Activated CD8-positive, alpha-beta T cell treated with anti-CD3 and anti-CD28 coated beads, Interleukin-2, amount 10 ng/mL, durations not matched to agents 7 days and 5 days (primary cell): ENCODE measurements at regions not wholly inside any gene's neighbourhood (a gene's known extent, or its start where the extent isn't known, plus 50 kb on each side); places are given as distances from the start of the nearest gene placed in this dataset.

Experiments used
- ATAC-seq: fragments of 150-1000 bp; cut with Tn5 transposase; one replicate; pipeline ENCODE4 v1.10.0; 2021; ENCODE audit warnings: moderate library complexity
- CTCF ChIA-PET: fragments of 350-600 bp; sonication (Branson Sonifier 250); formaldehyde crosslinking; loops from one replicate; lab custom pipeline; 2021; ENCODE audit warnings: antibody characterized with exemption; lab: Charles Lee
- POLR2A ChIA-PET: fragments of 350-600 bp; sonication (Branson Sonifier 250); formaldehyde crosslinking; loops from one replicate; lab custom pipeline; 2021; ENCODE audit warnings: antibody characterized with exemption; lab: Charles Lee
- DNase-seq: peaks from one replicate; pipeline ENCODE4 v3.0.0-alpha.2; 2020
- H3K27ac Mint-ChIP-seq: one replicate; pipeline ENCODE4 v1.8.0; 2021; ENCODE audit warnings: mild to moderate bottlenecking, mixed read lengths
- H3K27me3 Mint-ChIP-seq: one replicate; pipeline ENCODE4 v1.8.0; 2021; ENCODE audit warnings: low read depth, mixed read lengths
- H3K36me3 Mint-ChIP-seq: one replicate; pipeline ENCODE4 v1.8.0; 2021; ENCODE audit warnings: low read depth, mixed read lengths
- H3K4me1 Mint-ChIP-seq: one replicate; pipeline ENCODE4 v1.8.0; 2021; ENCODE audit warnings: low read depth, mixed read lengths
- H3K4me3 Mint-ChIP-seq: one replicate; pipeline ENCODE4 v1.8.0; 2021; ENCODE audit warnings: mild to moderate bottlenecking, mixed read lengths
- H3K9me3 Mint-ChIP-seq: one replicate; pipeline ENCODE4 v1.8.0; 2022; ENCODE audit warnings: mixed read lengths; ENCODE audit not compliant: insufficient read depth

GRCh38 chr6:113388996-113389395, 468.1 kb upstream of the MARCKS start:
- no peaks in the 10 kb centered on the region for H3K4me1 Mint-ChIP-seq
- POLR2A ChIA-PET = no interaction called here
- no peak overlapping the region for H3K4me3 Mint-ChIP-seq
- no peaks in the 10 kb centered on the region for H3K27me3 Mint-ChIP-seq
- CTCF ChIA-PET = no interaction called here
- H3K9me3 Mint-ChIP-seq = no peaks in the 10 kb centered on the region
- DNase-seq (no peak), ATAC-seq (no peak)
- no peaks in the 10 kb centered on the region for H3K36me3 Mint-ChIP-seq
- H3K27ac Mint-ChIP-seq = no peak overlapping the region

GRCh38 chr6:113392551-113393055, 464.5 kb upstream of the MARCKS start:
- Mint-ChIP-seq H3K27me3 (no peaks in the 10 kb centered on the region), H3K4me3 (no peak overlapping the region), H3K4me1 (no peaks in the 10 kb centered on the region), H3K9me3 (no peaks in the 10 kb centered on the region), H3K27ac (no peak overlapping the region), H3K36me3 (no peaks in the 10 kb centered on the region)
- CTCF ChIA-PET = no interaction called here
- DNase-seq (no peak), ATAC-seq (no peak)
- POLR2A ChIA-PET = no interaction called here

GRCh38 chr6:113394216-113394615, 462.9 kb upstream of the MARCKS start:
- ChIA-PET POLR2A (no interaction called here), CTCF (no interaction called here)
- H3K4me1 Mint-ChIP-seq = no peaks in the 10 kb centered on the region
- no peaks in the 10 kb centered on the region for H3K36me3 Mint-ChIP-seq
- no peaks in the 10 kb centered on the region for H3K27me3 Mint-ChIP-seq
- H3K4me3 Mint-ChIP-seq = no peak overlapping the region
- H3K9me3 Mint-ChIP-seq = no peaks in the 10 kb centered on the region
- no peak for DNase-seq
- H3K27ac Mint-ChIP-seq = no peak overlapping the region
- ATAC-seq = no peak

GRCh38 chr6:113394729-113395128, 462.4 kb upstream of the MARCKS start:
- CTCF ChIA-PET = no interaction called here
- H3K9me3 Mint-ChIP-seq = no peaks in the 10 kb centered on the region

GRCh38 chr6:113396730-113397129, 460.4 kb upstream of the MARCKS start:
- Mint-ChIP-seq H3K27ac (no peak overlapping the region), H3K4me1 (no peaks in the 10 kb centered on the region)
- CTCF ChIA-PET = no interaction called here

More at GRCh38 chr6:113394729-113395128, 462.4 kb upstream of the MARCKS start:
- ATAC-seq (no peak), DNase-seq (no peak)
- H3K4me3 Mint-ChIP-seq = no peak overlapping the region
- H3K27ac Mint-ChIP-seq = no peak overlapping the region
- no peaks in the 10 kb centered on the region for H3K36me3 Mint-ChIP-seq
- no peaks in the 10 kb centered on the region for H3K4me1 Mint-ChIP-seq
- no peaks in the 10 kb centered on the region for H3K27me3 Mint-ChIP-seq
- POLR2A ChIA-PET = no interaction called here

GRCh38 chr6:113397236-113397635, 459.9 kb upstream of the MARCKS start:
- Mint-ChIP-seq H3K4me3 (no peak overlapping the region), H3K4me1 (no peaks in the 10 kb centered on the region), H3K27ac (no peak overlapping the region), H3K36me3 (no peaks in the 10 kb centered on the region), H3K27me3 (no peaks in the 10 kb centered on the region), H3K9me3 (no peaks in the 10 kb centered on the region)
- ChIA-PET POLR2A (no interaction called here), CTCF (no interaction called here)
- DNase-seq (no peak), ATAC-seq (no peak)

More at GRCh38 chr6:113396730-113397129, 460.4 kb upstream of the MARCKS start:
- Mint-ChIP-seq H3K27me3 (no peaks in the 10 kb centered on the region), H3K36me3 (no peaks in the 10 kb centered on the region), H3K9me3 (no peaks in the 10 kb centered on the region), H3K4me3 (no peak overlapping the region)
- DNase-seq (no peak), ATAC-seq (no peak)
- POLR2A ChIA-PET = no interaction called here

GRCh38 chr6:113401231-113401630, 455.9 kb upstream of the MARCKS start:
- Mint-ChIP-seq H3K27me3 (no peaks in the 10 kb centered on the region), H3K4me3 (no peak overlapping the region), H3K4me1 (no peaks in the 10 kb centered on the region), H3K36me3 (no peaks in the 10 kb centered on the region), H3K9me3 (no peaks in the 10 kb centered on the region), H3K27ac (no peak overlapping the region)
- ChIA-PET POLR2A (no interaction called here), CTCF (no interaction called here)
- DNase-seq (no peak), ATAC-seq (no peak)

GRCh38 chr6:113402544-113402943, 454.6 kb upstream of the MARCKS start:
- no peak overlapping the region for H3K27ac Mint-ChIP-seq
- no peak for ATAC-seq
- H3K9me3 Mint-ChIP-seq = no peaks in the 10 kb centered on the region
- H3K4me1 Mint-ChIP-seq = no peaks in the 10 kb centered on the region
- H3K36me3 Mint-ChIP-seq = no peaks in the 10 kb centered on the region
- ChIA-PET POLR2A (no interaction called here), CTCF (no interaction called here)
- no peak overlapping the region for H3K4me3 Mint-ChIP-seq
- H3K27me3 Mint-ChIP-seq = no peaks in the 10 kb centered on the region
- DNase-seq = no peak

GRCh38 chr6:113403966-113404595, 453.1 kb upstream of the MARCKS start:
- ChIA-PET CTCF (no interaction called here), POLR2A (no interaction called here)
- ATAC-seq = no peak
- H3K4me3 Mint-ChIP-seq = no peak overlapping the region
- no peaks in the 10 kb centered on the region for H3K9me3 Mint-ChIP-seq
- H3K27me3 Mint-ChIP-seq = no peaks in the 10 kb centered on the region
- no peaks in the 10 kb centered on the region for H3K36me3 Mint-ChIP-seq
- no peaks in the 10 kb centered on the region for H3K4me1 Mint-ChIP-seq
- H3K27ac Mint-ChIP-seq = no peak overlapping the region
- no peak for DNase-seq

- DNase-seq (no peak), ATAC-seq (no peak)
- CTCF ChIA-PET = no interaction called here
- H3K4me1 Mint-ChIP-seq = no peaks in the 10 kb centered on the region
- no peaks in the 10 kb centered on the region for H3K27me3 Mint-ChIP-seq
- POLR2A ChIA-PET = no interaction called here
- H3K36me3 Mint-ChIP-seq = no peaks in the 10 kb centered on the region
- no peak overlapping the region for H3K4me3 Mint-ChIP-seq
- no peaks in the 10 kb centered on the region for H3K9me3 Mint-ChIP-seq
- no peak overlapping the region for H3K27ac Mint-ChIP-seq
Measured at GRCh38 chr6:113405326-113406047, 451.7 kb upstream of the MARCKS start.

- Mint-ChIP-seq H3K27ac (no peak overlapping the region), H3K4me3 (no peak overlapping the region), H3K4me1 (no peaks in the 10 kb centered on the region), H3K36me3 (no peaks in the 10 kb centered on the region), H3K27me3 (no peaks in the 10 kb centered on the region), H3K9me3 (no peaks in the 10 kb centered on the region)
- CTCF ChIA-PET = no interaction called here
- ATAC-seq = no peak
- DNase-seq = no peak
- POLR2A ChIA-PET = no interaction called here
Measured at GRCh38 chr6:113406048-113406695, 451.0 kb upstream of the MARCKS start.

GRCh38 chr6:113411011-113411410, 446.1 kb upstream of the MARCKS start:
- Mint-ChIP-seq H3K9me3 (no peaks in the 10 kb centered on the region), H3K27me3 (no peaks in the 10 kb centered on the region), H3K4me3 (no peak overlapping the region), H3K27ac (no peak overlapping the region), H3K36me3 (no peaks in the 10 kb centered on the region), H3K4me1 (no peaks in the 10 kb centered on the region)
- DNase-seq (no peak), ATAC-seq (no peak)
- ChIA-PET CTCF (no interaction called here), POLR2A (no interaction called here)
